Neural cell (in vitro differentiated cells): ENCODE measurements at regions not wholly inside any gene's neighbourhood (a gene's known extent, or its start where the extent isn't known, plus 50 kb on each side); places are given as distances from the start of the nearest gene placed in this dataset.

Source experiments
- EP300 ChIP-seq: fragments of 450-650 bp; conservative IDR thresholded peaks from 2 replicates; pipeline ENCODE4 v1.6.1; 2014; ENCODE audit warnings: antibody characterized with exemption, mild to moderate bottlenecking, moderate library complexity; ENCODE audit not compliant: poor library complexity, severe bottlenecking
- EZH2 ChIP-seq: fragments of 200-600, 300-800 bp; shearing (Covaris generic), sonication (generic); IDR thresholded peaks from 2 replicates; pipeline ENCODE4 v1.6.1; 2014; ENCODE audit warnings: antibody characterized with exemption, low read length, borderline replicate concordance, mild to moderate bottlenecking; ENCODE audit not compliant: insufficient read depth, poor library complexity, severe bottlenecking
- MXI1 ChIP-seq: fragments of 450-650 bp; conservative IDR thresholded peaks from 2 replicates; pipeline ENCODE4 v1.6.1; 2014; ENCODE audit warnings: antibody characterized with exemption, mild to moderate bottlenecking; ENCODE audit not compliant: poor library complexity, severe bottlenecking
- POLR2AphosphoS5 ChIP-seq: IDR thresholded peaks from 2 replicates; pipeline ENCODE4 v1.6.1; 2012
- RAD21 ChIP-seq: fragments of 450-650 bp; conservative IDR thresholded peaks from 2 replicates; pipeline ENCODE4 v1.6.1; 2014; ENCODE audit warnings: antibody characterized with exemption, mild to moderate bottlenecking, moderate library complexity
- TAF1 ChIP-seq: IDR thresholded peaks from 2 replicates; pipeline ENCODE4 v1.6.1; 2012; ENCODE audit warnings: low read depth
- TF ChIP-seq, protein P1 (sequence below): fragments of 450-650 bp; IDR thresholded peaks from 2 replicates; pipeline ENCODE4 v1.5.1; 2014; ENCODE audit warnings: antibody characterized with exemption, mild to moderate bottlenecking, moderate library complexity; ENCODE audit not compliant: poor library complexity, severe bottlenecking
- TF ChIP-seq, protein P2 (sequence below): IDR thresholded peaks from 2 replicates; pipeline ENCODE4 v1.6.1; 2012; ENCODE audit warnings: borderline replicate concordance

DNA sequence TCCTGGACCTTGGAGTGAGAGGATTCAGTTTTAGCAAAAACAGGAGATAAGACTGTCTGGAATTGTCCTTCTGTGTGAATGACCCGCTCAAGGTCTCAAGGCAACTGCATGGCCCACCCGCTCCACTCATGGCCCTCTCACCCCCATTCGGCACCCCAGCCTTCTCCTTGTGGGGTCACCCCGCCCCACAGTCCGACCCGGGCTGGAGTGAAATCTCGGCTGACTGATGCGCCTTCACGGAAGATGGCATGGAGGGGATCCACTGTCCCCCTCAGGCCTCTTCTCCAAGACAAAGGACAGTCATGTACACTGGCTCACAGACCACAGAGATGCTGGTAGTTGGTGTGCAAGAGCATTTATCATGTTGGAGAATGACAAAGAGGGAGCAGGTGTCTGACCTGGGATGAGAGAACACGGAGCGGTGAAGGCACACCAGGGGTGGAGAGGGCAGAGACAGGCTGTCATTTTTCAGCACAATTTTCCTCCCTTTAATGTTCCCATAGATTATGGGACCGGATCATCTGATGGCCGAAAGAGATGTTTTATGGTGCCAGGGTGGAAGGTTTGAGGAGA, 391.9 kb upstream of the TNRC6C start:
- TF ChIP-seq, protein P1, sequence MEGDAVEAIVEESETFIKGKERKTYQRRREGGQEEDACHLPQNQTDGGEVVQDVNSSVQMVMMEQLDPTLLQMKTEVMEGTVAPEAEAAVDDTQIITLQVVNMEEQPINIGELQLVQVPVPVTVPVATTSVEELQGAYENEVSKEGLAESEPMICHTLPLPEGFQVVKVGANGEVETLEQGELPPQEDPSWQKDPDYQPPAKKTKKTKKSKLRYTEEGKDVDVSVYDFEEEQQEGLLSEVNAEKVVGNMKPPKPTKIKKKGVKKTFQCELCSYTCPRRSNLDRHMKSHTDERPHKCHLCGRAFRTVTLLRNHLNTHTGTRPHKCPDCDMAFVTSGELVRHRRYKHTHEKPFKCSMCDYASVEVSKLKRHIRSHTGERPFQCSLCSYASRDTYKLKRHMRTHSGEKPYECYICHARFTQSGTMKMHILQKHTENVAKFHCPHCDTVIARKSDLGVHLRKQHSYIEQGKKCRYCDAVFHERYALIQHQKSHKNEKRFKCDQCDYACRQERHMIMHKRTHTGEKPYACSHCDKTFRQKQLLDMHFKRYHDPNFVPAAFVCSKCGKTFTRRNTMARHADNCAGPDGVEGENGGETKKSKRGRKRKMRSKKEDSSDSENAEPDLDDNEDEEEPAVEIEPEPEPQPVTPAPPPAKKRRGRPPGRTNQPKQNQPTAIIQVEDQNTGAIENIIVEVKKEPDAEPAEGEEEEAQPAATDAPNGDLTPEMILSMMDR, result no peak
- TF ChIP-seq, protein P2, sequence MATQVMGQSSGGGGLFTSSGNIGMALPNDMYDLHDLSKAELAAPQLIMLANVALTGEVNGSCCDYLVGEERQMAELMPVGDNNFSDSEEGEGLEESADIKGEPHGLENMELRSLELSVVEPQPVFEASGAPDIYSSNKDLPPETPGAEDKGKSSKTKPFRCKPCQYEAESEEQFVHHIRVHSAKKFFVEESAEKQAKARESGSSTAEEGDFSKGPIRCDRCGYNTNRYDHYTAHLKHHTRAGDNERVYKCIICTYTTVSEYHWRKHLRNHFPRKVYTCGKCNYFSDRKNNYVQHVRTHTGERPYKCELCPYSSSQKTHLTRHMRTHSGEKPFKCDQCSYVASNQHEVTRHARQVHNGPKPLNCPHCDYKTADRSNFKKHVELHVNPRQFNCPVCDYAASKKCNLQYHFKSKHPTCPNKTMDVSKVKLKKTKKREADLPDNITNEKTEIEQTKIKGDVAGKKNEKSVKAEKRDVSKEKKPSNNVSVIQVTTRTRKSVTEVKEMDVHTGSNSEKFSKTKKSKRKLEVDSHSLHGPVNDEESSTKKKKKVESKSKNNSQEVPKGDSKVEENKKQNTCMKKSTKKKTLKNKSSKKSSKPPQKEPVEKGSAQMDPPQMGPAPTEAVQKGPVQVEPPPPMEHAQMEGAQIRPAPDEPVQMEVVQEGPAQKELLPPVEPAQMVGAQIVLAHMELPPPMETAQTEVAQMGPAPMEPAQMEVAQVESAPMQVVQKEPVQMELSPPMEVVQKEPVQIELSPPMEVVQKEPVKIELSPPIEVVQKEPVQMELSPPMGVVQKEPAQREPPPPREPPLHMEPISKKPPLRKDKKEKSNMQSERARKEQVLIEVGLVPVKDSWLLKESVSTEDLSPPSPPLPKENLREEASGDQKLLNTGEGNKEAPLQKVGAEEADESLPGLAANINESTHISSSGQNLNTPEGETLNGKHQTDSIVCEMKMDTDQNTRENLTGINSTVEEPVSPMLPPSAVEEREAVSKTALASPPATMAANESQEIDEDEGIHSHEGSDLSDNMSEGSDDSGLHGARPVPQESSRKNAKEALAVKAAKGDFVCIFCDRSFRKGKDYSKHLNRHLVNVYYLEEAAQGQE, result no peak
- TF ChIP-seq EZH2 (no peak), EP300 (no peak), POLR2AphosphoS5 (no peak), TAF1 (no peak), RAD21 (no peak), MXI1 (no peak)
